Caco-2 (cell line): ENCODE measurements at regions not wholly inside any gene's neighbourhood (a gene's known extent, or its start where the extent isn't known, plus 50 kb on each side); places are given as distances from the start of the nearest gene placed in this dataset.

ENCODE experiments used
- BruUV-seq: library from RNA; stranded (reverse); fragments of 400-500 nt; replicated peaks from 2 replicates; lab custom pipeline; 2021; lab: Mats Ljungman, UMichigan
- CTCF ChIA-PET: fragments of 300-600 bp; sonication (Branson Sonifier 250); formaldehyde crosslinking; loops from one replicate; lab custom pipeline; 2022; ENCODE audit warnings: antibody characterized with exemption; lab: Charles Lee
- POLR2A ChIA-PET: fragments of 300-600 bp; sonication (Branson Sonifier 250); formaldehyde crosslinking; loops from one replicate; lab custom pipeline; 2022; ENCODE audit warnings: antibody characterized with exemption; lab: Charles Lee
- DNase-seq, 2 experiments: peaks; one replicate each; pipeline versions ENCODE4 v3.0.0 to v3.0.0-alpha.2; 2020 to 2022
- H3K27me3 ChIP-seq: replicated peaks from 2 replicates; pipeline ENCODE4 v1.6.0; 2011; ENCODE audit warnings: low read length; ENCODE audit not compliant: control insufficient read depth, insufficient read depth
- H3K36me3 ChIP-seq: 2 replicates; pipeline ENCODE4 v1.5.1; 2011; ENCODE audit warnings: low read length; ENCODE audit not compliant: control insufficient read depth, insufficient read depth
- H3K4me1 ChIP-seq: fragments of 250-450 bp; sonication (Bioruptor Pico); 2 replicates; pipeline ENCODE4 v1.5.1; 2020; ENCODE audit warnings: mild to moderate bottlenecking
- H3K4me3 ChIP-seq: 2 replicates; pipeline ENCODE4 v1.5.1; 2011; ENCODE audit warnings: low read depth, mild to moderate bottlenecking, control low read depth, low read length
- H3K9me3 ChIP-seq: fragments of 250-450 bp; sonication (Bioruptor Pico); 2 replicates; pipeline ENCODE4 v1.5.1; 2020; ENCODE audit warnings: mild to moderate bottlenecking, moderate library complexity
- H3K27ac Mint-ChIP-seq: one replicate; pipeline ENCODE4 v1.8.0; 2022; ENCODE audit warnings: mixed read lengths; ENCODE audit not compliant: unreplicated experiment
- H3K27me3 Mint-ChIP-seq: one replicate; pipeline ENCODE4 v1.8.0; 2022; ENCODE audit warnings: mixed read lengths; ENCODE audit not compliant: insufficient read depth, unreplicated experiment
- H3K36me3 Mint-ChIP-seq: one replicate; pipeline ENCODE4 v1.8.0; 2022; ENCODE audit warnings: mild to moderate bottlenecking, mixed read lengths; ENCODE audit not compliant: insufficient read depth, unreplicated experiment
- H3K4me1 Mint-ChIP-seq: one replicate; pipeline ENCODE4 v1.8.0; 2022; ENCODE audit warnings: low read depth, mixed read lengths; ENCODE audit not compliant: unreplicated experiment
- H3K4me3 Mint-ChIP-seq: one replicate; pipeline ENCODE4 v1.8.0; 2022; ENCODE audit warnings: mild to moderate bottlenecking, moderate library complexity, mixed read lengths; ENCODE audit not compliant: unreplicated experiment
- H3K9me3 Mint-ChIP-seq: one replicate; pipeline ENCODE4 v1.8.0; 2022; ENCODE audit warnings: mixed read lengths; ENCODE audit not compliant: unreplicated experiment
- CTCF ChIP-seq, 2 experiments: fragments of 200-600 bp in 1 of 2; IDR thresholded peaks; 1 replicate in 1 of 2; 2 replicates in 1 of 2; pipeline versions ENCODE4 v1.5.1 to v1.8.0; 2011 to 2022; ENCODE audit warnings: antibody characterized with exemption in 1 of 2, control low read depth in 1 of 2, inconsistent platforms in 1 of 2, low read depth in 1 of 2, low read length in 1 of 2, mild to moderate bottlenecking in 1 of 2, moderate library complexity in 1 of 2; ENCODE audit not compliant: insufficient read depth in 1 of 2, severe bottlenecking in 1 of 2, unreplicated experiment in 1 of 2
- intact Hi-C: fragments of 100-400 bp; cut with micrococcal nuclease; formaldehyde crosslinking; loops from one replicate; pipeline ENCODE4 v1.10.0; 2022; ENCODE audit not compliant: unreplicated experiment

GRCh38 chr5:159602434-159602833, 272.1 kb upstream of the IL12B start:
- no peak overlapping the region for H3K4me3 Mint-ChIP-seq
- no peaks in the 10 kb centered on the region for H3K4me1 Mint-ChIP-seq
- H3K27ac Mint-ChIP-seq, result no peak overlapping the region
- no TSS peak for BruUV-seq
- H3K4me3 ChIP-seq, result no peak overlapping the region
- no peaks in the 10 kb centered on the region for H3K4me1 ChIP-seq
- peaks cover 4% of the 10 kb centered on the region for H3K27me3 Mint-ChIP-seq
- no peak for TF ChIP-seq CTCF (IDR thresholded peaks at IDR 0.05; ENCODE audit: insufficient read depth in 1 of 2, low read depth in 1 of 2, low read length in 1 of 2, severe bottlenecking in 1 of 2, unreplicated experiment in 1 of 2)
- peaks cover 17% of the 10 kb centered on the region for H3K9me3 Mint-ChIP-seq
- ChIA-PET CTCF (no interaction called here), POLR2A (no interaction called here)
- H3K27me3 ChIP-seq, result no peaks in the 10 kb centered on the region
- DNase-seq, result no peak
- no peaks in the 10 kb centered on the region for H3K36me3 ChIP-seq
- H3K9me3 ChIP-seq, result 0 out of 2 replicates have a peak, but pooled peaks cover 5% of the 10 kb centered on the region
- no peaks in the 10 kb centered on the region for H3K36me3 Mint-ChIP-seq
- intact Hi-C loops, result no loop called here

- no peak overlapping the region for H3K4me3 Mint-ChIP-seq
- no peak overlapping the region for H3K4me3 ChIP-seq
- H3K36me3 Mint-ChIP-seq, result no peaks in the 10 kb centered on the region
- 0 out of 2 replicates have a peak, but pooled peaks cover 5% of the 10 kb centered on the region for H3K9me3 ChIP-seq
- POLR2A ChIA-PET, result no interaction called here
- peaks cover 10% of the 10 kb centered on the region for H3K9me3 Mint-ChIP-seq
- H3K27me3 Mint-ChIP-seq, result peaks cover 4% of the 10 kb centered on the region
- no peak for TF ChIP-seq CTCF (IDR thresholded peaks at IDR 0.05; ENCODE audit: insufficient read depth in 1 of 2, low read depth in 1 of 2, low read length in 1 of 2, severe bottlenecking in 1 of 2, unreplicated experiment in 1 of 2)
- intact Hi-C loops, result no loop called here
- H3K36me3 ChIP-seq, result no peaks in the 10 kb centered on the region
- H3K4me1 Mint-ChIP-seq, result no peaks in the 10 kb centered on the region
- no TSS peak for BruUV-seq
- CTCF ChIA-PET, result no interaction called here
- no peak overlapping the region for H3K27ac Mint-ChIP-seq
- H3K4me1 ChIP-seq, result no peaks in the 10 kb centered on the region
- DNase-seq, result no peak
- no peaks in the 10 kb centered on the region for H3K27me3 ChIP-seq
Observed at GRCh38 chr5:159605585-159605984, 275.3 kb upstream of the IL12B start.

- Mint-ChIP-seq H3K27ac (no peak overlapping the region), H3K4me3 (no peak overlapping the region), H3K36me3 (no peaks in the 10 kb centered on the region), H3K9me3 (no peaks in the 10 kb centered on the region), H3K4me1 (no peaks in the 10 kb centered on the region), H3K27me3 (peaks cover 7% of the 10 kb centered on the region)
- Histone ChIP-seq H3K27me3 (no peaks in the 10 kb centered on the region), H3K36me3 (no peaks in the 10 kb centered on the region), H3K4me3 (no peak overlapping the region), H3K4me1 (no peaks in the 10 kb centered on the region), H3K9me3 (no peaks in the 10 kb centered on the region)
- no peak for DNase-seq
- intact Hi-C loops, result no loop called here
- TF ChIP-seq CTCF (IDR thresholded peaks at IDR 0.05; ENCODE audit: insufficient read depth in 1 of 2, low read depth in 1 of 2, low read length in 1 of 2, severe bottlenecking in 1 of 2, unreplicated experiment in 1 of 2), result no peak
- no TSS peak for BruUV-seq
- ChIA-PET CTCF (no interaction called here), POLR2A (no interaction called here)
Observed at GRCh38 chr5:159609359-159609758, 279.1 kb upstream of the IL12B start.
